ENCODE measurements at regions not wholly inside any gene's neighbourhood (a gene's known extent, or its start where the extent isn't known, plus 50 kb on each side); places are given as distances from the start of the nearest gene placed in this dataset.

- Histone ChIP-seq H3K27ac (ENCODE audit: low read length) (no peak overlapping the region), H3K4me1 (ENCODE audit: control insufficient read depth, insufficient read depth, low read length) (no peaks in the 10 kb centered on the region), H3K4me3 (ENCODE audit: low read length) (no peak overlapping the region), H3K9me3 (replicated peaks; ENCODE audit: control insufficient read depth, low read depth, low read length) (no peaks in the 10 kb centered on the region), H3K36me3 (ENCODE audit: control insufficient read depth, insufficient read depth, low read length) (no peaks in the 10 kb centered on the region), H3K27me3 (ENCODE audit: control insufficient read depth, insufficient read depth, low read length) (peaks cover 5% of the 10 kb centered on the region)
- WGBS (ENCODE audit: insufficient coverage), result 46% methylated on average over 3 of the region's 6 CpGs
- DNase-seq, result no peak
These were observed 113.8 kb upstream of the LINGO1 start for GRCh38 chr15:77746254-77747174.

- H3K36me3 ChIP-seq (ENCODE audit: control insufficient read depth, insufficient read depth, low read length), result no peaks in the 10 kb centered on the region
- no peaks in the 10 kb centered on the region for H3K9me3 ChIP-seq (replicated peaks; ENCODE audit: control insufficient read depth, low read depth, low read length)
- peaks cover 12% of the 10 kb centered on the region for H3K27me3 ChIP-seq (ENCODE audit: control insufficient read depth, insufficient read depth, low read length)
- H3K4me3 ChIP-seq (ENCODE audit: low read length), result no peak overlapping the region
- 86% methylated on average over 2 of the region's 6 CpGs for WGBS (ENCODE audit: insufficient coverage)
- no peak for DNase-seq
- peaks cover 5% of the 10 kb centered on the region for H3K4me1 ChIP-seq (ENCODE audit: control insufficient read depth, insufficient read depth, low read length)
- no peak overlapping the region for H3K27ac ChIP-seq (ENCODE audit: low read length)
These were observed 111.7 kb upstream of the LINGO1 start for GRCh38 chr15:77744398-77744797.

GRCh38 chr15:77742570-77742969, 109.9 kb upstream of the LINGO1 start:
- Histone ChIP-seq H3K9me3 (replicated peaks; ENCODE audit: control insufficient read depth, low read depth, low read length) (no peaks in the 10 kb centered on the region), H3K4me1 (ENCODE audit: control insufficient read depth, insufficient read depth, low read length) (peaks cover 12% of the 10 kb centered on the region), H3K4me3 (ENCODE audit: low read length) (no peak overlapping the region), H3K36me3 (ENCODE audit: control insufficient read depth, insufficient read depth, low read length) (no peaks in the 10 kb centered on the region), H3K27me3 (ENCODE audit: control insufficient read depth, insufficient read depth, low read length) (peaks cover 11% of the 10 kb centered on the region), H3K27ac (ENCODE audit: low read length) (no peak overlapping the region)
- no peak for DNase-seq
- 24% methylated on average over 3 of the region's 4 CpGs for WGBS (ENCODE audit: insufficient coverage)

GRCh38 chr15:77742127-77742526, 109.4 kb upstream of the LINGO1 start:
- DNase-seq, result no peak
- Histone ChIP-seq H3K27ac (ENCODE audit: low read length) (no peak overlapping the region), H3K36me3 (ENCODE audit: control insufficient read depth, insufficient read depth, low read length) (no peaks in the 10 kb centered on the region), H3K4me1 (ENCODE audit: control insufficient read depth, insufficient read depth, low read length) (peaks cover 12% of the 10 kb centered on the region), H3K9me3 (replicated peaks; ENCODE audit: control insufficient read depth, low read depth, low read length) (no peaks in the 10 kb centered on the region), H3K4me3 (ENCODE audit: low read length) (no peak overlapping the region), H3K27me3 (ENCODE audit: control insufficient read depth, insufficient read depth, low read length) (peaks cover 11% of the 10 kb centered on the region)
- 59% methylated on average over 5 of the region's 5 CpGs for WGBS (ENCODE audit: insufficient coverage)

GRCh38 chr15:77741106-77741505, 108.4 kb upstream of the LINGO1 start:
- no peak for DNase-seq
- no peak overlapping the region for H3K27ac ChIP-seq (ENCODE audit: low read length)
- no peaks in the 10 kb centered on the region for H3K36me3 ChIP-seq (ENCODE audit: control insufficient read depth, insufficient read depth, low read length)
- H3K4me3 ChIP-seq (ENCODE audit: low read length), result no peak overlapping the region
- WGBS (ENCODE audit: insufficient coverage), result 93% methylated on average over 3 of the region's 3 CpGs
- H3K9me3 ChIP-seq (replicated peaks; ENCODE audit: control insufficient read depth, low read depth, low read length), result no peaks in the 10 kb centered on the region
- peaks cover 8% of the 10 kb centered on the region for H3K27me3 ChIP-seq (ENCODE audit: control insufficient read depth, insufficient read depth, low read length)
- peaks cover 12% of the 10 kb centered on the region for H3K4me1 ChIP-seq (ENCODE audit: control insufficient read depth, insufficient read depth, low read length)

- no peak overlapping the region for H3K27ac ChIP-seq (ENCODE audit: low read length)
- H3K9me3 ChIP-seq (replicated peaks; ENCODE audit: control insufficient read depth, low read depth, low read length), result no peaks in the 10 kb centered on the region
- no peaks in the 10 kb centered on the region for H3K36me3 ChIP-seq (ENCODE audit: control insufficient read depth, insufficient read depth, low read length)
- H3K27me3 ChIP-seq (ENCODE audit: control insufficient read depth, insufficient read depth, low read length), result peaks cover 8% of the 10 kb centered on the region
- WGBS (ENCODE audit: insufficient coverage), result 100% methylated on average over 1 of the region's 4 CpGs
- DNase-seq, result no peak
- peaks cover 12% of the 10 kb centered on the region for H3K4me1 ChIP-seq (ENCODE audit: control insufficient read depth, insufficient read depth, low read length)
- H3K4me3 ChIP-seq (ENCODE audit: low read length), result no peak overlapping the region
These were observed 107.1 kb upstream of the LINGO1 start for GRCh38 chr15:77739591-77740378.

GRCh38 chr15:77738441-77739302, 106.0 kb upstream of the LINGO1 start:
- DNase-seq, result peak; percentile 17
- Histone ChIP-seq H3K27ac (ENCODE audit: low read length) (no peak overlapping the region), H3K9me3 (replicated peaks; ENCODE audit: control insufficient read depth, low read depth, low read length) (no peaks in the 10 kb centered on the region), H3K36me3 (ENCODE audit: control insufficient read depth, insufficient read depth, low read length) (no peaks in the 10 kb centered on the region), H3K4me1 (ENCODE audit: control insufficient read depth, insufficient read depth, low read length) (peaks cover 12% of the 10 kb centered on the region), H3K4me3 (ENCODE audit: low read length) (no peak overlapping the region), H3K27me3 (ENCODE audit: control insufficient read depth, insufficient read depth, low read length) (peaks cover 8% of the 10 kb centered on the region)
- WGBS (ENCODE audit: insufficient coverage), result 12% methylated on average over 11 of the region's 17 CpGs

- Histone ChIP-seq H3K27ac (ENCODE audit: low read length) (no peak overlapping the region), H3K36me3 (ENCODE audit: control insufficient read depth, insufficient read depth, low read length) (no peaks in the 10 kb centered on the region), H3K4me1 (ENCODE audit: control insufficient read depth, insufficient read depth, low read length) (peaks cover 12% of the 10 kb centered on the region), H3K9me3 (replicated peaks; ENCODE audit: control insufficient read depth, low read depth, low read length) (no peaks in the 10 kb centered on the region), H3K4me3 (ENCODE audit: low read length) (no peak overlapping the region), H3K27me3 (ENCODE audit: control insufficient read depth, insufficient read depth, low read length) (peaks cover 8% of the 10 kb centered on the region)
- DNase-seq, result no peak
- 66% methylated on average over 5 of the region's 5 CpGs for WGBS (ENCODE audit: insufficient coverage)
These were observed 105.3 kb upstream of the LINGO1 start for GRCh38 chr15:77738038-77738370.

GRCh38 chr15:77737238-77738037, 104.7 kb upstream of the LINGO1 start:
- no peaks in the 10 kb centered on the region for H3K9me3 ChIP-seq (replicated peaks; ENCODE audit: control insufficient read depth, low read depth, low read length)
- no peak overlapping the region for H3K27ac ChIP-seq (ENCODE audit: low read length)
- H3K4me1 ChIP-seq (ENCODE audit: control insufficient read depth, insufficient read depth, low read length), result peaks cover 12% of the 10 kb centered on the region
- no peaks in the 10 kb centered on the region for H3K36me3 ChIP-seq (ENCODE audit: control insufficient read depth, insufficient read depth, low read length)
- DNase-seq, result no peak
- 48% methylated on average over 4 of the region's 4 CpGs for WGBS (ENCODE audit: insufficient coverage)
- H3K4me3 ChIP-seq (ENCODE audit: low read length), result no peak overlapping the region
- H3K27me3 ChIP-seq (ENCODE audit: control insufficient read depth, insufficient read depth, low read length), result peaks cover 8% of the 10 kb centered on the region
